Omental fat pad (tissue), 3 donors: ENCODE measurements at regions not wholly inside any gene's neighbourhood (a gene's known extent, or its start where the extent isn't known, plus 50 kb on each side); places are given as distances from the start of the nearest gene placed in this dataset.
"Not testable (repeated sequence)": the region's sequence is repeated elsewhere in the genome, so short reads cannot be mapped to it uniquely, and the experiment has no call there.

Experiments
- ATAC-seq: fragments of 150-250 bp; one replicate; pipeline ENCODE4 v1.9.1; 2016; ENCODE audit warnings: mild to moderate bottlenecking, moderate library complexity; ENCODE audit not compliant: low FRiP score
- DNase-seq: peaks from one replicate; pipeline ENCODE4 v3.0.0-alpha.2; 2019; ENCODE audit warnings: low spot score
- TF ChIP-seq, protein P1 (sequence below), 3 donors: fragments of 450-650 bp; IDR thresholded peaks; one replicate each; pipeline ENCODE4 v1.5.1; 2016 to 2017; ENCODE audit warnings: antibody characterized with exemption in 3 of 3, mild to moderate bottlenecking in 3 of 3, moderate library complexity in 2 of 3

DNA sequence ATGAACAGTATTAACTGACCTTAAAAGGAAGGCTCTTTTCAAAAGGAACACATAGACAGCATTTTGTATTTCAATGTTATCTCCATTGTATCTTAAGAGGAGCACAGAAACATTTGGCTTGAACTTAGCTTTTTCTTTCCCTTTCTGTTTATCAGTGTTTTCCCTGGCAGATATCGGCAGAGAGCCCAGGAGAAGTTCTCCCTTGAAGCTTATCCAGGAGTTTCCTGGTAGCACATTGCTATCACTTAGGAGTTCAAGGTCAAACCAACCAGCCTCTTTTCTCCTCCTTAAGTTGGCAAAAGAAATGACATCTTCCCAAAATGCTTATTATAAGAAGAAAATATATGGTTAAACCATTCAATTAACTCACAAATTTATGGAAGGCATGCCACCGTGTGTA, 344.6 kb upstream of the UBE2E2 start:
- DNase-seq (no peak), ATAC-seq (no peak)
- TF ChIP-seq, protein P1, sequence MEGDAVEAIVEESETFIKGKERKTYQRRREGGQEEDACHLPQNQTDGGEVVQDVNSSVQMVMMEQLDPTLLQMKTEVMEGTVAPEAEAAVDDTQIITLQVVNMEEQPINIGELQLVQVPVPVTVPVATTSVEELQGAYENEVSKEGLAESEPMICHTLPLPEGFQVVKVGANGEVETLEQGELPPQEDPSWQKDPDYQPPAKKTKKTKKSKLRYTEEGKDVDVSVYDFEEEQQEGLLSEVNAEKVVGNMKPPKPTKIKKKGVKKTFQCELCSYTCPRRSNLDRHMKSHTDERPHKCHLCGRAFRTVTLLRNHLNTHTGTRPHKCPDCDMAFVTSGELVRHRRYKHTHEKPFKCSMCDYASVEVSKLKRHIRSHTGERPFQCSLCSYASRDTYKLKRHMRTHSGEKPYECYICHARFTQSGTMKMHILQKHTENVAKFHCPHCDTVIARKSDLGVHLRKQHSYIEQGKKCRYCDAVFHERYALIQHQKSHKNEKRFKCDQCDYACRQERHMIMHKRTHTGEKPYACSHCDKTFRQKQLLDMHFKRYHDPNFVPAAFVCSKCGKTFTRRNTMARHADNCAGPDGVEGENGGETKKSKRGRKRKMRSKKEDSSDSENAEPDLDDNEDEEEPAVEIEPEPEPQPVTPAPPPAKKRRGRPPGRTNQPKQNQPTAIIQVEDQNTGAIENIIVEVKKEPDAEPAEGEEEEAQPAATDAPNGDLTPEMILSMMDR (IDR thresholded peaks at IDR 0.05): no peak

DNA sequence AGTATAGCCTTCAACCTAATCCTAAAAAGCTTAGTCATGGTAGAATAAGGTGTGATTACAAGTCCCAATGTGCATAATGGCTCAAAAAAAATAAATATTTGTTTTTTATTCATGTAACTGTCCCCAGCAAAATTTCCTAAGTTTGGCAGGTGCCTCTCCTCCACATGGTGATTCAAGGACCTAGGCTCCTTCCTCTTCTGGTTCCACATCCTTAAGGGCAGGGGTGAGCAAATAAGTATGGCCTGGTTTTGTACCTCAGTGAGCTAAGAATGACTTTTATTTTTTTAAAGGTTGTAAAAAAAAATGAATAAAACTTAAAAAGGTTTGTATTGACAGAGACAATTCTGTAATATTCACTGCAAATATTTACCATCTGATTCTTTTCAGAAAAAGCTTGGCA, 343.5 kb upstream of the UBE2E2 start:
- DNase-seq (no peak), ATAC-seq (no peak)
- TF ChIP-seq, protein P1 (IDR thresholded peaks at IDR 0.05): no peak

DNA sequence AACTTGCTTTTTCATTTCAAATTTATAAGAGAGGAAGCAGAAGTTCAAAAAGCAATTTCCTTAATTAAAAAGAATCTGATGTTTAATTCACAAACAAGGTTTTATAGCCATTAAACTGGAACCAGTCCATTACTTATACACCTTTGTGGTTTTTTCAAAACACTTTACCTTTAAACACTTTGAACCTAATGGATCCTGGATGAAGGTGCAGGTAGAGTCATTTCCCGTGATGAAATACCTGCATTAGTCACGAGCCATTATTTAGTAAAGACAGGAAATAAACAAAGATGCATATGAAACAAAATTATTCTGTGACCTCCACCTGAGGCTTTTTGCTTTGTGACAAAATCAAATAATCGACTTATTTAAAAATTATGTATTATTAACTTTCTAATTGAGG, 341.7 kb upstream of the UBE2E2 start:
- DNase-seq: no peak
- no peak for ATAC-seq
- TF ChIP-seq, protein P1 (IDR thresholded peaks at IDR 0.05): no peak

DNA sequence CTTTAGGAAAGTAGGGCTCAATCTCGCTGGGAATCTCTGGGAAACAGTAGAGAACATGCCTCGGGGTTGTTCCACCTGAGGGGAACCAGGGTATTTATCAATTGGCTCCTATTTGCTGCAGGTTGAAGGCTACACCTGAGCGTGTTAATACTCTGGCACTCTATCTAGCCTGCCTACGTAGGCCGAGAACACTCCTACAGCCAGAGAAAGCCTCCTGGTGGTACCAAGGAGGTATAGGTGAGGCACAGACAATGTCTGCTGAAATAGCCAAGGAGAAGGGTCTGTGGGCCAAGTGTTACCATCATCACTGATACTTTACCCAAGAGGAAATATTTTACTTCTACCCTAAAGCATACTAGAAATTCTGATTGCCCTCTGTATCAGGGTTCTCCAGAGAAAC, 341.0 kb upstream of the UBE2E2 start:
- DNase-seq (no peak), ATAC-seq (no peak)
- TF ChIP-seq, protein P1 (IDR thresholded peaks at IDR 0.05): no peak

DNA sequence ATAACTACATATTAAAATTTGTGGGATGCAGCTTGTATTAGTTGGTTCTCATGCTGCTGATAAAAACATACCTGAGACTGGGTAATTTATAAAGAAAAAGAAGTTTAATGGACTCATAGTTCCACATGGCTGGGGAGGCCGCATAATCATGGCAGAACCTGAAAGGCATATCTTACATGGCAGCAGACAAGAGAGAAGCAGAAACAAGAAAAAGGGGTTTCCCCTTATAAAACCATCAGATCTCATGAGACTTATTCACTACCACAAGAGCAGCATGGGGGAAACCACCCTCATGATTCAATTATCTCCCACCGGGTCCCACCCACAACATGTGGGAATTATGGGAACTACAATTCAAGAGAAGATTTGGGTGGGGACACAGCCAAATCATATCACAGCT, 320.3 kb upstream of the UBE2E2 start:
- not testable (repeated sequence) for DNase-seq, ATAC-seq

DNA sequence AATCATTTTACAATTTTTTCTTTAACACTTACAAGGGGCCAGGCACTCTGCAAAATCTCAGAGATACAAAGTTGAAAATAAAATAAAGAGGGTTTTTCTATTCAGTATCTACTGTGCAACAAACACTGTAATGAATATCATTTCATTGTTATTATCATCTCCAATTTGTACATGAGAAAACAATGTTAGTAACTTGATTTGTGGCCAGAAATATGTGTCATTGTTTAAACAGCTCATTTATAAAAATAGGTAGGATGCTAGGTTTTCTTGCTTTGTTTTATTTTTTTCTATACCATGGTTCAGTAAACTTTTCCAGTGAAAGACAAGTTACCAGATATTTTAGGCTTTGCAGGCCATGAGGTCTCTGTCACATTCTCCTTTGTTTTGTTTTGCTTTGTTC, 318.1 kb upstream of the UBE2E2 start:
- ATAC-seq (no peak), DNase-seq (no peak)
- TF ChIP-seq, protein P1 (IDR thresholded peaks at IDR 0.05): no peak

DNA sequence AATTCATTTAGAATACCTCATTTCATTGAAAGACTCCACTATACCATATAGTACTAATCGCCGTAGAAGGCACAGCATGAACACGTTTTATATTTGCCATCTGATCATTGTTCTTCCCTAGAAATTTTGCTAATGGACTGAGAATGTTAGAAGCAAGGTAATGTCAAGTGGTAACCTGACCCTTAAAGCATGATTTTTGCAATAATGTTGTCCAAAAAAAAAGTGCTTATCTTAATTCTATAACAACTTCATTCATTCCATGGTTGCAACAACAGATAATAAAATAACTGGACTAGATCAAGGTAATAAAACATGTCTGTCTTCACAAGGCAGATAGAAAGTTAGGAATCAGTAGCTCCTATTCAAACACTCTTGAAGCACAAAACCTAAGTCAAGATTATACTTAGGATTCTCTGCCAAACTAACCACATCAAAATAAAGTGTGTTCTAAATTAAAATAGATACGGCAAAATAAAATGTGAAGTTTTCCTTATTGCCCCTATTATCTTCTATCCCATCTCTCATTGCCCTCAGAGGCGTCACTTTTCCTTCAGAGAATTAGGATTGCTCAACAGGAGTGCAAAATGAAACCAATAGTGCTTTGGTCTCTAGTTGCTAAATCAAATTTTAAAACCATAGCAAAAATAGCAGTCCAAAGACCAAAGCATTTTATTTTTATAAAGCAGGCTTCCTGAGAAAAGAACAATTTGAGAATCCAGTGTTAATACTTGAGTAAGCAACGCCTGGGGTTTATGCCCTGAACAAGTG, 317.4 kb upstream of the UBE2E2 start:
- TF ChIP-seq, protein P1 (IDR thresholded peaks at IDR 0.05): no peak
- DNase-seq (no peak), ATAC-seq (no peak)
